ENCODE measurements at regions not wholly inside any gene's neighbourhood (a gene's known extent, or its start where the extent isn't known, plus 50 kb on each side); places are given as distances from the start of the nearest gene placed in this dataset.

- TF ChIP-seq CTCF (conservative IDR thresholded peaks at IDR 0.05; ENCODE audit: low read length) (no peak), EZH2phosphoT487 (IDR thresholded peaks at IDR 0.05; ENCODE audit: borderline replicate concordance) (no peak)
Measured at GRCh38 chr20:29419378-29419777, 1838.1 kb upstream of the DEFB115 start.
